NCI-H748 treated with DMSO at 0.1 percent for 48 hours (cell line): ENCODE measurements at regions not wholly inside any gene's neighbourhood (a gene's known extent, or its start where the extent isn't known, plus 50 kb on each side); places are given as distances from the start of the nearest gene placed in this dataset.
A peak's percentile ranks its signal among the peaks of the same experiment; 100 is the strongest.
"Not testable (repeated sequence)": the region's sequence is repeated elsewhere in the genome, so short reads cannot be mapped to it uniquely, and the experiment has no call there.

Source experiments
- DNase-seq: peaks from one replicate; lab custom pipeline; 2025; lab: John Stamatoyannopoulos, UW

GRCh38 chr16:65279576-65279975 lies 157.7 kb upstream of the CDH11 start:
- peak; percentile 34 for DNase-seq

GRCh38 chr16:65278874-65279273 lies 157.0 kb upstream of the CDH11 start:
- no peak for DNase-seq

GRCh38 chr16:65274566-65274965 lies 152.7 kb upstream of the CDH11 start:
- no peak for DNase-seq

- DNase-seq, result no peak
Observed at GRCh38 chr16:65272699-65273414, 151.0 kb upstream of the CDH11 start.

GRCh38 chr16:65271996-65272395 lies 150.1 kb upstream of the CDH11 start:
- DNase-seq, result no peak

GRCh38 chr16:65268331-65268730 lies 146.5 kb upstream of the CDH11 start:
- DNase-seq, result no peak

GRCh38 chr16:65263896-65264295 lies 142.0 kb upstream of the CDH11 start:
- no peak for DNase-seq

- no peak for DNase-seq
Observed at GRCh38 chr16:65260746-65261145, 138.9 kb upstream of the CDH11 start.

GRCh38 chr16:65254144-65254543 lies 132.3 kb upstream of the CDH11 start:
- DNase-seq, result no peak

GRCh38 chr16:65249768-65250167 lies 127.9 kb upstream of the CDH11 start:
- DNase-seq, result no peak

GRCh38 chr16:65244787-65245186 lies 122.9 kb upstream of the CDH11 start:
- no peak for DNase-seq

GRCh38 chr16:65235339-65236177 lies 113.7 kb upstream of the CDH11 start:
- no peak for DNase-seq

GRCh38 chr16:65234721-65235320 lies 113.0 kb upstream of the CDH11 start:
- not testable (repeated sequence) for DNase-seq

- no peak for DNase-seq
Observed at GRCh38 chr16:65229191-65229662, 107.4 kb upstream of the CDH11 start.

GRCh38 chr16:65227150-65227835 lies 105.4 kb upstream of the CDH11 start:
- DNase-seq, result no peak

GRCh38 chr16:65226077-65226476 lies 104.2 kb upstream of the CDH11 start:
- no peak for DNase-seq

GRCh38 chr16:65225488-65225887 lies 103.6 kb upstream of the CDH11 start:
- no peak for DNase-seq

GRCh38 chr16:65224994-65225393 lies 103.1 kb upstream of the CDH11 start:
- no peak for DNase-seq

GRCh38 chr16:65224471-65224870 lies 102.6 kb upstream of the CDH11 start:
- no peak for DNase-seq

GRCh38 chr16:65223335-65223734 lies 101.5 kb upstream of the CDH11 start:
- no peak for DNase-seq

- DNase-seq, result no peak
Observed at GRCh38 chr16:65222536-65222935, 100.7 kb upstream of the CDH11 start.

GRCh38 chr16:65222049-65222448 lies 100.2 kb upstream of the CDH11 start:
- no peak for DNase-seq
